ENCODE measurements at regions not wholly inside any gene's neighbourhood (a gene's known extent, or its start where the extent isn't known, plus 50 kb on each side); places are given as distances from the start of the nearest gene placed in this dataset.

GRCh38 chrX:150312931-150313330, 50.2 kb upstream of the MAMLD1 start:
- TF ChIP-seq GATA1 (IDR thresholded peaks at IDR 0.05; ENCODE audit: low read depth, low read length), result no peak
- TF ChIP-seq POLR2A (IDR thresholded peaks at IDR 0.05; ENCODE audit: low read length), result no peak

All from erythroblast (primary cell).